GM19372 (cell line): ENCODE measurements at regions not wholly inside any gene's neighbourhood (a gene's known extent, or its start where the extent isn't known, plus 50 kb on each side); places are given as distances from the start of the nearest gene placed in this dataset.

Experiments
- ATAC-seq: cut with Tn5 transposase; IDR thresholded peaks from one replicate; pipeline ENCODE4 v1.9.1; 2021; ENCODE audit warnings: mild to moderate bottlenecking, low read depth, moderate library complexity; ENCODE audit not compliant: unreplicated experiment

- no peak for ATAC-seq
Observed at GRCh38 chr18:77894060-77894459, 644.4 kb downstream of the GALR1 start.

DNA sequence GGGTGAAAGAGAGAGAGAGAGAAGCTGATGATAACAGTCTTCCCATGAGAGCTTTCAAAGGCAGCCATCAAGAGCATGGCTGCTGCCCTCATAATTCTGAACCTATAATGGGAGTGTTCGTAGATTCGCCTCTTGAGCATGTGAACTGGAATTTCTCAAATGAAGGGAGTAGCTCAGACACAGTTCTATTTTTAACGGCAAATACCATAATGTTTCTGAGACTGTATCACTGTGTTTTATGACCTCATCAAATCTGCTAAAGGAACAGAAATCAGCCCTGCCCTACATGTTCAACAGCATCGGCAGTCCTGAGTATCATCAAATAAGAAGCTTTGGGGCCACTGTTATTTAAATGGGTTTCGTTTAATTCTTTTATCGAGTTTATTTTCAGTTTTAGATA is 645.6 kb downstream of the GALR1 start:
- ATAC-seq, result no peak

DNA sequence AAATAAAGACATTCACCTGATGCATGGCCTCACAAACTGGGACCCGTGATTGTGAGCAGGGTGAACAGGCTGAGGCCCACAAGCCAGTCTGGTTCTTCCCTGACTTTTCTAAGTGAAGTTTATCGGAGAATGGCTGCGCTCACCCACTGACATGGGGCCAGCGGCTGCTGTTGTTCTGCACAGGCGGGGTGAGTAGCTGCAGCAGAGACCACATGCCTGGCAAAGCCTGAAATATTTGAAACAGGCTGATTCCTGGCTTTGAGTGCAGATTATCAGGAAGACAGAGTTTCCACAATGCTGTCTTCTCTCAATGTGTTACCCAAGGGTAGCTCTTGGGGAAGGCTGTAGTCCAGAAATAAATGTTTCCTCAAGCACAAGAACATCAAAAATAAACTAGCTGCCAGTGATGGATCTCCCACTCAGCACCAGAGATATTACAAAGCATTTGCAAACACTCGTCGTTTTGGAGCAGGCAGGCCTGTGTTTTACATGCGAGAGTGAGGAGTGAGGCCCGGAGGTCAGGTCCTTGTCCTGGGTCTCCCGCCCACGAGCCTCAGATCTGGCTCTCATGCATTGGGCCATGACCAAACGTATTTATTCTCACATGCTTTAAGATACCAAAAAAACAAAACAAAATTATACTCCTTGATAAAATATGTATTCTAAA is 647.1 kb downstream of the GALR1 start:
- ATAC-seq, result no peak

- no peak for ATAC-seq
Observed at GRCh38 chr18:77897606-77898005, 648.0 kb downstream of the GALR1 start.

GRCh38 chr18:77899972-77900754 is 650.5 kb downstream of the GALR1 start:
- ATAC-seq, result peak; percentile 99

DNA sequence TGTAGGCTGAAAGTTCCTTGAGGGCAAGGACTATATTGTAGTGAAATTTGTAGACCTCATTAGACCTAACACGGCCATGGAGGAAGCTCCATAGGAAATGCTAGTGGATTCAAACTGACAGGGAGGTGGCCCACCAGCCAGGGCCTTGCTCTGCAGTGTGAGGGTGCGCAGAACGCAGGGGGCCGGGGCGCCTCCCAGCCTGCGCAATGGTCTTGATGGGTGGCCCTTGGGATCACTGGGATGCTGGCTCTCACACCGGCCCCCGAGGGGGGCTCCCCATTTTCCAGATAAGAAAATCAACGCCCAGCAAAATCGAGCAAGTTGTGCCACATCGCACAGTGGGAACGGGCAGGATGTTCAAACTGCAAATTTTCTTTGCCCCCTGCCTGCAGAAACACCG is 655.4 kb downstream of the GALR1 start:
- ATAC-seq, result no peak

- ATAC-seq, result no peak
Observed at GRCh38 chr18:77905449-77906055, 655.9 kb downstream of the GALR1 start.

GRCh38 chr18:77906103-77906892 is 656.6 kb downstream of the GALR1 start:
- no peak for ATAC-seq

DNA sequence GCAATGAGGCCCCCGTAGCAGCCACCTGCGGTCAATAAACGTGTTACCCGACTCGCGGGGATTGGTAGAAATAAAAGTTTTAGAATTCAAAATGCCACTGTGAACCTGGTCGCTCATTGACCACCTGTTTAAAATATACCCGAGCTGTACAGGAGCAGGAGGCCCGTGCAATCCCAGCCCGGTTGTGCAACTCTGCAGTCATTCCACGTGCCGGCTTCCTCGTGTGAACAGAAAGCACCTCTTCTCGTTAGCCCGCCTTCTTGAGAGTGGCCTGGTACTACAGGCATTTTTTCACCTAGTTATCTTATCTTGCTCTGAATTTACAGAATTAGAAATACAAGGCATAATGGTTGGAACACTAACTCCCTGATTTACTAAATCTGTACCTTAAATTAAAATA is 660.7 kb downstream of the GALR1 start:
- no peak for ATAC-seq

- ATAC-seq, result no peak
Observed at GRCh38 chr18:77911971-77912605, 662.4 kb downstream of the GALR1 start.

DNA sequence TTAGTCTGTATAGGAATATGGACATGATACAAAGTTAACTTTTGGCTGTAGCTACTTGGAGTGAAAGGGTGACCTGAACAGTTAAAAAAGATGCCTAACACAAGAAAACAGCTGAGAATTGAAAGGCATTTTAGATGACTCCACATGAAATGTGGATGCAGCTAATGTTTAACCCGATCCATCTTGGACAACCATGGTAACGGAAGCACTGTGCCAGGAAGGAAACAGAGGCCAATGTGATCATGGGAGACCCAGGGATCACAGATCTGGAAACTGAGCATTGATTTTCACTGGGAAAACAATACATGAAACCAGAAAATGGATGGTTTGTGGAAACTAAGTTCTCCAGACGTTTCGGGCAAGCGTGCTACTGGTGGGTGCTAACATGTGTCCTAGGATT is 669.1 kb downstream of the GALR1 start:
- no peak for ATAC-seq

- no peak for ATAC-seq
Observed at GRCh38 chr18:77919923-77920322, 670.3 kb downstream of the GALR1 start.

- no peak for ATAC-seq
Observed at GRCh38 chr18:77935342-77935741, 685.7 kb downstream of the GALR1 start.

GRCh38 chr18:77940566-77940965 is 690.9 kb downstream of the GALR1 start:
- no peak for ATAC-seq

DNA sequence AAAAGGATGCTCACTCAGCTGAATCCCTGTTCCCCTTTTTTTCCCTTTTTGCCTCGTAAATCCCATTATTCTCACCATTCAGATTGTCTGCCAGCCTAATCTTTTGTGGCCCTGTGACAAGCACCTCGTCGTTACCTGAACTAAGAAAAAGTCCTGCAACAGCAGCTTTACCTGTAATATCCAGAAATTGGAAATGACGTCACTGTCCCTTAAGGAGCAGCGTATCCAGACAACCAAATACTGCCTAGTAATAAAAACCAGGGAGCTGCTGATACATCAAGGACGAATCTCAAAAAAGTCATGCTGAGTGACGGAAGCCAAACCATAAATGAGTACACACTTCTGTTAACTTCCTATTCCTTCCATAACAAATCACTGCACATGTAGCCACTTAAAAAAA is 694.9 kb downstream of the GALR1 start:
- no peak for ATAC-seq

GRCh38 chr18:77948567-77948966 is 698.9 kb downstream of the GALR1 start:
- no peak for ATAC-seq

DNA sequence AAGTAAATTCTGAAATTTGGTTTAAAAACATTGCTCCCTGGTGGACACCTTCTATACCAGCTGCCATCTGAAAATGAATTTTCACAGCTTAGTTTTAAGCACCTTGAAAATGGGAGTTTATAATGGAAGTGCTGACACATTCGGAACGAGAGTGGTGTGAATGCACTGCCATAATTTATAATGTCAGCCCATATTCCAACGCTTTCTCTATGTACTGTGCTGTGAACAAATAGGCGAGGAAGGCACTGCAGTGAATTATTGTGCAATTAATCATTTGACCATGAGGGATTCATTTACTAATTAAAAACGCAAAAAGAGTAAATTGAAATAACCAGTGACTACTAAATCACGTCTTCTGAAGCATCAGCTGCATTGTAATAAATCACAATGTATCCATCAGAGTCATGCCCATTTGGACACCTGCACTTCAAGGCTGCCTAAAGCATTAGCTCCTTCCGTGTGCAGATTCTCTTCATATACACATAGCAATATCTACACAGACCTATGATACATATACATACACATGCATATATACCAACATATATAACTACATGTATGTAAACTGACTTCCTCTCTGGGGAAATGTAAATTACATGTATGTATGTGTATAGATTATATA is 699.8 kb downstream of the GALR1 start:
- ATAC-seq, result no peak

DNA sequence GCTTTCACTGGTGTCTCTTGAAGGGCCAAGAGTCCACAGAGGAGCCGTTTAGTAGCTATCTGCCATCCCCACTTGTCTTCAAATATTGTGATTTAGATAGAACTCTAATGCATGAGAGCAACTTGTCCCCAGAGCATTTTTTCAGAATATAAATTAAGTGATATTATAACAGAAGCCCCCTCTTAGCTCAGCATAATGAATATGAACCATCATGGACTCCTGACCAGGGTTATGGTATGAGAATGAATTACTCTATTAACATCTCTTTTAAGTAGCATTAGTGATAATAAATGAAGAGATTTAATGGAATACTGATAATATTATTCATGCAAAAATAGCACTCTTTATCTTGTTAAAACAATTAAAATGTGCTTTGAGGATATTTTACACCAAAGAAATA is 709.6 kb downstream of the GALR1 start:
- ATAC-seq, result no peak

DNA sequence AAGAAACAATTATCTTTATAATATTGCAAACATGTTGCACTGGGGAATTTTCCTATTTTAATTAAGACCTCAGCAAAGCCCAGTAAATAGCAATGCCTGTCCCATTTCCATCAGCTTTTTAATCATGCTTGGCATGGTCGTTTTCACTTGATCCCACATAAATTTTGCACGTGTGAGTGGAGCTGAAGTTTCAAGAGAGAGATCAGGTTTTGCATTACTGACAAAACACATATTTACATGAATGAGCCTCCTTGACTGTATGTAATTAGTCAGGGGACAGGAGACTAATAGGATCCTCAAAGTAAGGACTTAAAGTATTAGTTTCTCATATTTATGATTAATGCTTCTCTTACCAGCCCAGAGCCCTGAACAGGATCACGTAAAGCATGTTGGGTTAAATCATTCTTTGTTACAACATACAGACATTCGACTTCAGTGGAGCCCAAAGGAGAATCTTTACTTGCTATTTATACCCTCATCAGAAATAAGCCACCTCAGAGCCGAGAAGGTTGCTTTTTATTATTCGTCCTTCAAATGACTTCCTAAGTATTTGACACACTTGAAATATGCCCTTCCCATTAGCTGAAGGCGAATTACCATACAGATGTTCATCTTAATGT is 711.3 kb downstream of the GALR1 start:
- no peak for ATAC-seq

- ATAC-seq, result no peak
Observed at GRCh38 chr18:77967071-77967470, 717.4 kb downstream of the GALR1 start.
